ENCODE measurements at regions not wholly inside any gene's neighbourhood (a gene's known extent, or its start where the extent isn't known, plus 50 kb on each side); places are given as distances from the start of the nearest gene placed in this dataset.

DNA sequence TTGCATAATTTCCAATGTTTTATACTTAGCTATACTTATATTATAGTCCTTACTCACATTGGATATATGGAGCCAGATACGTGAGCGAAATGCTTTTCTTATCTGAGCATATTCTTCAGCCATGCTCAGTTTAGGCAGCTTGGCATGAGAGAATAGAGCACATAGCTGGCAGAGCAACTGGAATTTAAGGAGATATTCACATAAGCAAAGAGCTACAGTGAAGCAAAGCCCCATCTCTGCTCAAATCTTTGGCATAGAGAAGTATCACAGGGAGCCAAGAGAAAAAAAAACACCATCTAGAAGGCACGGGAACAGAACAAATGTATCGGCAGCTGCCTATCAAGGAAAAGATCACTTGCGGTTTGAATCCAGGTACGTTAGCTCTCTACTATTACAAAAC, 734.2 kb upstream of the KIF2B start:
- in situ Hi-C loops (cut with MboI; ENCODE audit: low sequenced_read_pairs) = no loop called here
- no peaks in the 10 kb centered on the region for H3K4me1 ChIP-seq (ENCODE audit: control insufficient read depth, insufficient read depth, low read length)
- H4K91ac ChIP-seq (ENCODE audit: insufficient read depth, low read depth, low read length) = no peak overlapping the region
- ATAC-seq (ENCODE audit: low read depth) (no peak), DNase-seq (no peak)
- no peak overlapping the region for H3K4ac ChIP-seq (ENCODE audit: low read depth, low read length)
- ChIA-PET POLR2A (ENCODE audit: unreplicated experiment) (no interaction called here), CTCF (no interaction called here)
- H3K9me1 ChIP-seq (ENCODE audit: insufficient read depth, low read length) = no peaks in the 10 kb centered on the region
- no peaks in the 10 kb centered on the region for H3K36me3 ChIP-seq (ENCODE audit: control insufficient read depth, insufficient read depth, low read length)
- no CpG with 5 or more reads among the region's 6 CpGs for WGBS, 2 experiments (ENCODE audit: extremely low coverage in 2 of 2, insufficient read length in 1 of 2)
- H4K8ac ChIP-seq (ENCODE audit: low read depth in 2 of 2, low read length in 2 of 2) = no peak overlapping the region
- no peaks in the 10 kb centered on the region for H4K20me1 ChIP-seq (ENCODE audit: insufficient read depth, low read length)
- H2BK15ac ChIP-seq (ENCODE audit: low read depth, low read length) = no peak overlapping the region
- dilution Hi-C loops (cut with HindIII; ENCODE audit: low sequenced_read_pairs, unreplicated experiment) = no loop called here
- no peak overlapping the region for H2BK20ac ChIP-seq (ENCODE audit: low read depth, low read length)
- no peaks in the 10 kb centered on the region for H3K9me3 ChIP-seq (ENCODE audit: control insufficient read depth, insufficient read depth, low read length)
- H2AK5ac ChIP-seq (ENCODE audit: low read depth, low read length) = no peak overlapping the region
- H3K23ac ChIP-seq (ENCODE audit: low read depth, low read length) = no peak overlapping the region
- no peak overlapping the region for H3K27ac ChIP-seq (ENCODE audit: insufficient read depth, low read length)
- H3K4me2 ChIP-seq (ENCODE audit: low read depth, low read length) = no peak overlapping the region
- H4K5ac ChIP-seq (ENCODE audit: low read depth, low read length) = no peak overlapping the region
- H3K9ac ChIP-seq (ENCODE audit: low read depth, low read length) = no peak overlapping the region
- no TSS peak for BruUV-seq (replicated peaks)
- H3K79me1 ChIP-seq (ENCODE audit: low read depth in 1 of 2, low read length in 2 of 2) = no peaks in the 10 kb centered on the region
- TF ChIP-seq MAZ (IDR thresholded peaks at IDR 0.05; ENCODE audit: borderline replicate concordance, low read depth, low read length) (no peak), BHLHE40 (IDR thresholded peaks at IDR 0.05; ENCODE audit: low read depth, low read length) (no peak), CTCF (conservative IDR thresholded peaks at IDR 0.05; ENCODE audit: low read depth, low read length) (no peak), RAD21 (IDR thresholded peaks at IDR 0.05; ENCODE audit: low read length) (no peak), RFX5 (IDR thresholded peaks at IDR 0.05; ENCODE audit: low read depth, low read length) (no peak), FOS (IDR thresholded peaks at IDR 0.05; ENCODE audit: low read depth, low read length) (no peak), CEBPB (IDR thresholded peaks at IDR 0.05; ENCODE audit: low read depth, low read length) (no peak), MAFK (IDR thresholded peaks at IDR 0.05; ENCODE audit: low read depth, low read length) (no peak), NFE2L2 (IDR thresholded peaks at IDR 0.05; ENCODE audit: low read depth, low read length) (no peak), POLR2A (IDR thresholded peaks at IDR 0.05; ENCODE audit: low read depth, low read length) (no peak), CHD1 (IDR thresholded peaks at IDR 0.05; ENCODE audit: low read depth, low read length) (no peak)
- TF ChIP-seq, protein P1, sequence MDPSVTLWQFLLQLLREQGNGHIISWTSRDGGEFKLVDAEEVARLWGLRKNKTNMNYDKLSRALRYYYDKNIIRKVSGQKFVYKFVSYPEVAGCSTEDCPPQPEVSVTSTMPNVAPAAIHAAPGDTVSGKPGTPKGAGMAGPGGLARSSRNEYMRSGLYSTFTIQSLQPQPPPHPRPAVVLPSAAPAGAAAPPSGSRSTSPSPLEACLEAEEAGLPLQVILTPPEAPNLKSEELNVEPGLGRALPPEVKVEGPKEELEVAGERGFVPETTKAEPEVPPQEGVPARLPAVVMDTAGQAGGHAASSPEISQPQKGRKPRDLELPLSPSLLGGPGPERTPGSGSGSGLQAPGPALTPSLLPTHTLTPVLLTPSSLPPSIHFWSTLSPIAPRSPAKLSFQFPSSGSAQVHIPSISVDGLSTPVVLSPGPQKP (IDR thresholded peaks at IDR 0.05; ENCODE audit: borderline replicate concordance, low read depth, low read length) = no peak
- H3K14ac ChIP-seq (replicated peaks; ENCODE audit: low read depth, low read length) = no peak overlapping the region
- no peak overlapping the region for H2BK5ac ChIP-seq (ENCODE audit: low read depth, low read length, poor library complexity, severe bottlenecking)
- H3K27me3 ChIP-seq (ENCODE audit: control insufficient read depth, insufficient read depth, low read length) = no peaks in the 10 kb centered on the region
- no peak overlapping the region for H3K4me3 ChIP-seq (ENCODE audit: insufficient read depth, low read depth, low read length)
- no peak overlapping the region for H2AK9ac ChIP-seq (replicated peaks; ENCODE audit: low read depth, low read length, poor library complexity)
- H2AFZ ChIP-seq (replicated peaks; ENCODE audit: low read length, poor library complexity) = no peak overlapping the region
- no peak overlapping the region for H3K18ac ChIP-seq (ENCODE audit: low read depth, low read length)
- no peak overlapping the region for H2BK120ac ChIP-seq (ENCODE audit: low read depth, low read length)
- no peak overlapping the region for H3K56ac ChIP-seq (ENCODE audit: extremely low read depth, insufficient read depth, low read length)
- intact Hi-C loops (cut with micrococcal nuclease) = no loop called here

All from IMR-90 (cell line).